H1 (cell line): ENCODE measurements at regions not wholly inside any gene's neighbourhood (a gene's known extent, or its start where the extent isn't known, plus 50 kb on each side); places are given as distances from the start of the nearest gene placed in this dataset.

Experiments used
- CTCF ChIA-PET: fragments of 300-600 bp; sonication (Branson Sonifier 250); formaldehyde crosslinking; loops from one replicate; lab custom pipeline; 2021; ENCODE audit not compliant: partially characterized antibody; lab: Charles Lee
- POLR2A ChIA-PET: fragments of 300-600 bp; sonication (Branson Sonifier 250); formaldehyde crosslinking; loops from one replicate; lab custom pipeline; 2021; ENCODE audit warnings: inconsistent platforms; ENCODE audit not compliant: partially characterized antibody; lab: Charles Lee
- DNase-seq, 2 experiments: peaks; one replicate each; pipeline versions ENCODE4 v3.0.0 to v3.0.0-alpha.2; 2010 to 2022; ENCODE audit warnings: low spot score in 2 of 2, low read depth in 1 of 2, mixed read lengths in 1 of 2
- FAIRE-seq: peaks from 2 replicates; lab custom pipeline; 2011; peaks lifted over from hg19 to GRCh38; lab: Jason Lieb, UNC
- H2AFZ ChIP-seq: 2 replicates; pipeline ENCODE4 v1.8.1; 2012; ENCODE audit warnings: low read length, inconsistent platforms
- H2AK5ac ChIP-seq: 2 replicates; pipeline ENCODE4 v1.6.1; 2013; ENCODE audit warnings: low read depth, low read length
- H2BK120ac ChIP-seq: replicated peaks from 2 replicates; pipeline ENCODE3; 2013; ENCODE audit warnings: low read depth, low read length, inconsistent platforms
- H2BK12ac ChIP-seq: 2 replicates; pipeline ENCODE4 v1.6.1; 2013; ENCODE audit warnings: low read depth, low read length
- H2BK15ac ChIP-seq: 2 replicates; pipeline ENCODE4 v1.6.1; 2013; ENCODE audit warnings: low read length
- H2BK20ac ChIP-seq: 2 replicates; pipeline ENCODE4 v1.6.1; 2013; ENCODE audit warnings: low read length
- H2BK5ac ChIP-seq: 2 replicates; pipeline ENCODE4 v1.6.1; 2013; ENCODE audit warnings: low read depth, low read length
- H3K14ac ChIP-seq: 2 replicates; pipeline ENCODE4 v1.6.1; 2013; ENCODE audit warnings: inconsistent platforms; ENCODE audit not compliant: insufficient read length
- H3K18ac ChIP-seq: 2 replicates; pipeline ENCODE4 v1.6.1; 2013; ENCODE audit warnings: low read length; ENCODE audit errors: extremely low read depth
- H3K23ac ChIP-seq: 2 replicates; pipeline ENCODE4 v1.6.1; 2013; ENCODE audit warnings: inconsistent platforms; ENCODE audit not compliant: insufficient read length
- H3K23me2 ChIP-seq: 2 replicates; pipeline ENCODE4 v1.6.1; 2013; ENCODE audit warnings: low read depth, low read length
- H3K27ac ChIP-seq: 2 replicates; pipeline ENCODE4 v1.6.1; 2011; ENCODE audit warnings: low read depth, low read length, inconsistent platforms
- H3K27me3 ChIP-seq, 4 experiments: replicated peaks in 1 of 4; 1 replicate in 1 of 4; 2 replicates in 3 of 4; pipeline versions ENCODE4 v1.6.1 to v1.8.1; 2011 to 2013; ENCODE audit warnings: low read length in 3 of 4, mild to moderate bottlenecking in 3 of 4, inconsistent platforms in 2 of 4, mixed read lengths in 2 of 4, moderate library complexity in 1 of 4; ENCODE audit not compliant: control insufficient read depth in 3 of 4, insufficient read depth in 3 of 4; ENCODE audit errors: extremely low read depth in 1 of 4
- H3K36me3 ChIP-seq, 4 experiments: 2 replicates each; pipeline versions ENCODE4 v1.6.1 to v1.8.1; 2011 to 2013; ENCODE audit warnings: mild to moderate bottlenecking in 4 of 4, low read length in 3 of 4, moderate library complexity in 2 of 4, control low read depth in 1 of 4, inconsistent platforms in 1 of 4; ENCODE audit not compliant: insufficient read depth in 4 of 4, control insufficient read depth in 2 of 4
- H3K4ac ChIP-seq: replicated peaks from 2 replicates; pipeline ENCODE3; 2013; ENCODE audit warnings: low read length, low read depth, mixed read lengths, inconsistent platforms; ENCODE audit not compliant: insufficient read length
- H3K4me1 ChIP-seq, 4 experiments: replicated peaks in 1 of 4; 1 replicate in 1 of 4; 2 replicates in 3 of 4; pipeline versions ENCODE4 v1.6.1 to v1.8.1; 2011 to 2013; ENCODE audit warnings: low read length in 3 of 4, inconsistent platforms in 2 of 4, mixed read lengths in 1 of 4; ENCODE audit not compliant: insufficient read depth in 4 of 4, control insufficient read depth in 3 of 4
- H3K4me2 ChIP-seq, 2 experiments: 2 replicates each; pipeline versions ENCODE4 v1.6.1 to v1.8.1; 2011 to 2013; ENCODE audit warnings: low read depth in 2 of 2, low read length in 2 of 2, control low read depth in 1 of 2, inconsistent platforms in 1 of 2, mild to moderate bottlenecking in 1 of 2; ENCODE audit not compliant: insufficient read depth in 1 of 2
- H3K4me3 ChIP-seq, 4 experiments: fragments of 200-600, 300-600 bp in 1 of 4; sonication (generic), shearing (Covaris generic), sonication (Bioruptor Twin) in 1 of 4; 2 replicates each; pipeline versions ENCODE4 v1.5.1 to v1.8.1; 2011 to 2016; ENCODE audit warnings: low read length in 4 of 4, low read depth in 3 of 4, control low read depth in 2 of 4, inconsistent platforms in 2 of 4, mild to moderate bottlenecking in 2 of 4, mixed read lengths in 1 of 4, moderate library complexity in 1 of 4; ENCODE audit not compliant: insufficient read depth in 2 of 4; ENCODE audit errors: extremely low read depth in 1 of 4
- H3K56ac ChIP-seq: replicated peaks from 2 replicates; pipeline ENCODE3; 2013; ENCODE audit warnings: low read depth, mild to moderate bottlenecking, mixed read lengths, low read length, inconsistent platforms; ENCODE audit not compliant: insufficient read length
- H3K79me1 ChIP-seq: 2 replicates; pipeline ENCODE4 v1.6.1; 2013; ENCODE audit warnings: low read depth, low read length, control low read depth
- H3K79me2 ChIP-seq, 2 experiments: 2 replicates each; pipeline versions ENCODE4 v1.6.1 to v1.8.1; 2012 to 2013; ENCODE audit warnings: low read length in 2 of 2, mild to moderate bottlenecking in 2 of 2, inconsistent platforms in 1 of 2; ENCODE audit not compliant: insufficient read depth in 2 of 2, control insufficient read depth in 1 of 2
- H3K9ac ChIP-seq, 4 experiments: replicated peaks in 1 of 4; 1 replicate in 1 of 4; 2 replicates in 3 of 4; pipeline versions ENCODE4 v1.6.1 to v1.8.1; 2011 to 2013; ENCODE audit warnings: low read depth in 3 of 4, low read length in 3 of 4, control low read depth in 2 of 4, mild to moderate bottlenecking in 2 of 4, moderate library complexity in 2 of 4, inconsistent platforms in 1 of 4; ENCODE audit errors: extremely low read depth in 1 of 4
- H3K9me3 ChIP-seq, 2 experiments: 2 replicates each; pipeline versions ENCODE4 v1.6.1 to v1.8.1; 2012 to 2013; ENCODE audit warnings: mild to moderate bottlenecking in 2 of 2, moderate library complexity in 2 of 2, control low read depth in 1 of 2, inconsistent platforms in 1 of 2, low read depth in 1 of 2, low read length in 1 of 2, mixed read lengths in 1 of 2; ENCODE audit not compliant: insufficient read depth in 2 of 2
- H4K20me1 ChIP-seq, 2 experiments: replicated peaks in 1 of 2; 2 replicates each; pipeline versions ENCODE3 to v1.8.1; 2011 to 2013; ENCODE audit warnings: inconsistent platforms in 2 of 2, low read length in 2 of 2, mild to moderate bottlenecking in 1 of 2; ENCODE audit not compliant: insufficient read depth in 2 of 2, control insufficient read depth in 1 of 2
- H4K5ac ChIP-seq: 2 replicates; pipeline ENCODE4 v1.6.1; 2013; ENCODE audit warnings: low read length, low read depth, mixed read lengths, inconsistent platforms; ENCODE audit not compliant: insufficient read length
- H4K8ac ChIP-seq: 2 replicates; pipeline ENCODE4 v1.8.0; 2013; ENCODE audit warnings: mild to moderate bottlenecking, moderate library complexity, low read length, inconsistent platforms; ENCODE audit not compliant: insufficient read depth; ENCODE audit errors: extremely low read depth
- H4K91ac ChIP-seq: replicated peaks from 2 replicates; pipeline ENCODE3; 2013; ENCODE audit warnings: low read length, mixed read lengths, inconsistent platforms; ENCODE audit not compliant: insufficient read length
- CREB1 ChIP-seq: IDR thresholded peaks from 2 replicates; pipeline ENCODE4 v1.6.1; 2012; ENCODE audit warnings: inconsistent platforms
- CTBP2 ChIP-seq: IDR thresholded peaks from 2 replicates; pipeline ENCODE4 v1.7.0; 2011; ENCODE audit warnings: borderline replicate concordance, mild to moderate bottlenecking, moderate library complexity, mixed read lengths, low read length; ENCODE audit not compliant: insufficient read depth, insufficient read length
- EP300 ChIP-seq, 2 experiments: IDR thresholded peaks; 1 replicate in 1 of 2; 2 replicates in 1 of 2; pipeline ENCODE4 v1.6.1; 2011 to 2012; ENCODE audit warnings: low read depth in 2 of 2, low read length in 2 of 2, mild to moderate bottlenecking in 2 of 2, borderline replicate concordance in 1 of 2, inconsistent platforms in 1 of 2, moderate library complexity in 1 of 2
- KDM1A ChIP-seq: fragments of 200-600, 300-600 bp; sonication (generic); IDR thresholded peaks from 2 replicates; pipeline ENCODE4 v1.7.1; 2016; ENCODE audit warnings: mild to moderate bottlenecking, low read length, borderline replicate concordance
- KDM4A ChIP-seq: IDR thresholded peaks from one replicate; pipeline ENCODE4 v1.7.1; 2012; ENCODE audit warnings: low read depth, mild to moderate bottlenecking, moderate library complexity, low read length, inconsistent platforms; ENCODE audit not compliant: severe bottlenecking
- POLR2A ChIP-seq, 2 experiments: IDR thresholded peaks; 1 replicate in 1 of 2; 2 replicates in 1 of 2; pipeline ENCODE4 v1.6.1; 2011; ENCODE audit warnings: low read depth in 2 of 2, low read length in 2 of 2, mild to moderate bottlenecking in 2 of 2; ENCODE audit errors: control extremely low read depth in 1 of 2
- POLR2AphosphoS5 ChIP-seq: IDR thresholded peaks from 2 replicates; pipeline ENCODE4 v1.6.1; 2011; ENCODE audit warnings: low read depth, low read length
- RAD21 ChIP-seq, 2 experiments: IDR thresholded peaks in 1 of 2; conservative IDR thresholded peaks in 1 of 2; 2 replicates each; pipeline ENCODE4 v1.6.1; 2011; ENCODE audit warnings: low read depth in 2 of 2, low read length in 2 of 2, improper control_type of control experiment in 1 of 2, inconsistent platforms in 1 of 2, mild to moderate bottlenecking in 1 of 2, moderate library complexity in 1 of 2
- SAP30 ChIP-seq: fragments of 300-600 bp; sonication (generic); IDR thresholded peaks from 2 replicates; pipeline ENCODE4 v1.7.1; 2012; ENCODE audit warnings: low read length, moderate library complexity, mild to moderate bottlenecking, inconsistent platforms; ENCODE audit not compliant: insufficient read depth, insufficient replicate concordance
- TCF12 ChIP-seq: IDR thresholded peaks from 2 replicates; pipeline ENCODE4 v1.6.1; 2011; ENCODE audit warnings: low read depth, mild to moderate bottlenecking, low read length
- USF2 ChIP-seq: IDR thresholded peaks from 2 replicates; pipeline ENCODE4 v1.6.1; 2011; ENCODE audit warnings: low read length, improper control_type of control experiment
- YY1 ChIP-seq: IDR thresholded peaks from 2 replicates; pipeline ENCODE4 v1.6.1; 2011; ENCODE audit warnings: low read depth, mild to moderate bottlenecking, low read length
- ZNF274 ChIP-seq: IDR thresholded peaks from 2 replicates; pipeline ENCODE4 v1.7.0; 2012; ENCODE audit warnings: low read length, borderline replicate concordance; ENCODE audit errors: extremely low read depth
- WGBS, 2 experiments: shearing (Covaris generic) in 1 of 2; methylation state at CpG; one replicate each; pipeline versions ENCODE4 v1.1.6 to v1.1.7; 2013 to 2015; ENCODE audit warnings: low lambda C conversion rate in 2 of 2, mixed read lengths in 2 of 2, inconsistent platforms in 1 of 2, low coverage in 1 of 2, missing lambda C conversion rate in 1 of 2; ENCODE audit not compliant: insufficient replicate concordance in 2 of 2, insufficient coverage in 1 of 2, insufficient read length in 1 of 2; ENCODE audit errors: extremely low coverage in 1 of 2, missing lambda C conversion rate in 1 of 2; 5-methylcytosine and 5-hydroxymethylcytosine counted together

GRCh38 chr1:193432979-193433587 lies 246.7 kb upstream of the B3GALT2 start:
- no peaks in the 10 kb centered on the region for H3K36me3 ChIP-seq
- no peak overlapping the region for H3K27ac ChIP-seq
- no peaks in the 10 kb centered on the region for H3K79me2 ChIP-seq
- DNase-seq = no peak
- H3K4me3 ChIP-seq = no peak overlapping the region
- peaks cover 24 to 25% of the 10 kb centered on the region in 2 experiments for H3K9me3 ChIP-seq
- no peak overlapping the region for H4K8ac ChIP-seq
- no peak overlapping the region for H2BK120ac ChIP-seq
- ChIA-PET POLR2A (no interaction called here), CTCF (no interaction called here)
- 92% methylated on average over 3 of the region's 3 CpGs; no CpG with 5 or more reads in 1 of the 2 experiments for WGBS, 2 experiments
- H4K91ac ChIP-seq = no peak overlapping the region
- H3K4me1 ChIP-seq = no peaks in the 10 kb centered on the region
- no peak overlapping the region for H2BK15ac ChIP-seq
- no peak overlapping the region for H2AK5ac ChIP-seq
- no peak overlapping the region for H3K9ac ChIP-seq
- H4K5ac ChIP-seq = no peak overlapping the region
- H3K79me1 ChIP-seq = no peaks in the 10 kb centered on the region
- no peak overlapping the region for H3K4ac ChIP-seq
- no peaks in the 10 kb centered on the region for H3K27me3 ChIP-seq
- H2AFZ ChIP-seq = no peak overlapping the region
- no peak overlapping the region for H2BK12ac ChIP-seq
- H3K18ac ChIP-seq = no peak overlapping the region
- no peak overlapping the region for H2BK20ac ChIP-seq
- no peak overlapping the region for H3K56ac ChIP-seq
- TF ChIP-seq ZNF274 (no peak), EP300 (IDR thresholded peaks at IDR 0.05; ENCODE audit: borderline replicate concordance in 1 of 2, low read depth in 2 of 2, low read length in 2 of 2) (no peak), POLR2AphosphoS5 (no peak), CREB1 (no peak), KDM1A (no peak), POLR2A (IDR thresholded peaks at IDR 0.05; ENCODE audit: control extremely low read depth in 1 of 2, low read depth in 2 of 2, low read length in 2 of 2) (no peak), USF2 (no peak), CTBP2 (no peak), KDM4A (no peak), TCF12 (no peak), YY1 (no peak), RAD21 (IDR thresholded peaks at IDR 0.05 in 1 of 2, conservative IDR thresholded peaks at IDR 0.05 in 1 of 2; ENCODE audit: low read depth in 2 of 2, low read length in 2 of 2) (no peak), SAP30 (no peak)
- H3K14ac ChIP-seq = no peak overlapping the region
- H3K23me2 ChIP-seq = no peaks in the 10 kb centered on the region
- H2BK5ac ChIP-seq = no peak overlapping the region
- no peak overlapping the region for H3K23ac ChIP-seq
- H4K20me1 ChIP-seq = no peaks in the 10 kb centered on the region
- FAIRE-seq = no peak
- H3K4me2 ChIP-seq = no peak overlapping the region
